GM21528 (cell line): ENCODE measurements at regions not wholly inside any gene's neighbourhood (a gene's known extent, or its start where the extent isn't known, plus 50 kb on each side); places are given as distances from the start of the nearest gene placed in this dataset.
"Not testable (repeated sequence)": the region's sequence is repeated elsewhere in the genome, so short reads cannot be mapped to it uniquely, and the experiment has no call there.

ENCODE experiments used
- ATAC-seq: cut with Tn5 transposase; IDR thresholded peaks from one replicate; pipeline ENCODE4 v1.9.1; 2021; ENCODE audit warnings: mild to moderate bottlenecking, moderate library complexity; ENCODE audit not compliant: unreplicated experiment, low FRiP score

- no peak for ATAC-seq
Measured at GRCh38 chr1:72371259-72372035, 89.1 kb upstream of the NEGR1 start.

- not testable (repeated sequence) for ATAC-seq
Measured at GRCh38 chr1:72370836-72371235, 88.5 kb upstream of the NEGR1 start.

- no peak for ATAC-seq
Measured at GRCh38 chr1:72369069-72369757, 86.9 kb upstream of the NEGR1 start.

GRCh38 chr1:72366466-72366865 lies 84.1 kb upstream of the NEGR1 start:
- no peak for ATAC-seq

GRCh38 chr1:72365693-72366092 lies 83.4 kb upstream of the NEGR1 start:
- no peak for ATAC-seq

- ATAC-seq: no peak
Measured at GRCh38 chr1:72362538-72362937, 80.2 kb upstream of the NEGR1 start.

- ATAC-seq: no peak
Measured at GRCh38 chr1:72357411-72357810, 75.1 kb upstream of the NEGR1 start.

GRCh38 chr1:72355899-72356298 lies 73.6 kb upstream of the NEGR1 start:
- no peak for ATAC-seq

GRCh38 chr1:72341661-72342060 lies 59.3 kb upstream of the NEGR1 start:
- no peak for ATAC-seq

- no peak for ATAC-seq
Measured at GRCh38 chr1:72336776-72337175, 54.4 kb upstream of the NEGR1 start.
